Keratinocyte (primary cell): ENCODE measurements at regions not wholly inside any gene's neighbourhood (a gene's known extent, or its start where the extent isn't known, plus 50 kb on each side); places are given as distances from the start of the nearest gene placed in this dataset.

Experiments used
- DNase-seq: peaks from one replicate; pipeline ENCODE4 v3.0.0-alpha.2; 2011; ENCODE audit warnings: low read depth, missing footprints, low spot score
- FAIRE-seq: peaks from 2 replicates; lab custom pipeline; 2011; peaks lifted over from hg19 to GRCh38; lab: Jason Lieb, UNC
- H2AFZ ChIP-seq: 2 replicates; pipeline ENCODE4 v1.6.0; 2012; ENCODE audit warnings: low read length, control low read depth, inconsistent platforms; ENCODE audit not compliant: control insufficient read depth
- H3K27ac ChIP-seq: 2 replicates; pipeline ENCODE4 v1.5.1; 2011; ENCODE audit warnings: low read length; ENCODE audit not compliant: control insufficient read depth, insufficient read depth
- H3K27me3 ChIP-seq: 3 replicates; pipeline ENCODE4 v1.6.0; 2011; ENCODE audit warnings: low read length; ENCODE audit not compliant: control insufficient read depth, insufficient read depth; ENCODE audit errors: extremely low read depth
- H3K36me3 ChIP-seq, 2 experiments: 2 replicates in 1 of 2; 3 replicates in 1 of 2; pipeline ENCODE4 v1.5.1; 2011; ENCODE audit warnings: low read length in 2 of 2, mild to moderate bottlenecking in 1 of 2; ENCODE audit not compliant: control insufficient read depth in 2 of 2, insufficient read depth in 2 of 2; ENCODE audit errors: extremely low read depth in 1 of 2
- H3K4me1 ChIP-seq: 3 replicates; pipeline ENCODE4 v1.5.1; 2011; ENCODE audit warnings: low read length; ENCODE audit not compliant: control insufficient read depth, insufficient read depth; ENCODE audit errors: extremely low read depth
- H3K4me2 ChIP-seq: 3 replicates; pipeline ENCODE4 v1.6.0; 2011; ENCODE audit warnings: low read depth, low read length; ENCODE audit not compliant: control insufficient read depth, insufficient read depth; ENCODE audit errors: extremely low read depth
- H3K4me3 ChIP-seq, 3 experiments: fragments of 200-600 bp in 1 of 3; sonication (generic) in 1 of 3; 2 replicates in 2 of 3; 3 replicates in 1 of 3; pipeline ENCODE4 v1.5.1; 2011 to 2016; ENCODE audit warnings: low read length in 3 of 3, mild to moderate bottlenecking in 3 of 3, control low read depth in 2 of 3, inconsistent platforms in 1 of 3, low read depth in 1 of 3, mixed read lengths in 1 of 3, mixed run types in 1 of 3, moderate library complexity in 1 of 3; ENCODE audit not compliant: control insufficient read depth in 2 of 3, insufficient read depth in 2 of 3; ENCODE audit errors: extremely low read depth in 1 of 3
- H3K79me2 ChIP-seq: 2 replicates; pipeline ENCODE4 v1.6.0; 2012; ENCODE audit warnings: low read length; ENCODE audit not compliant: control insufficient read depth, insufficient read depth
- H3K9ac ChIP-seq: 3 replicates; pipeline ENCODE4 v1.6.0; 2011; ENCODE audit warnings: low read length; ENCODE audit not compliant: control insufficient read depth, insufficient read depth; ENCODE audit errors: extremely low read depth
- H3K9me1 ChIP-seq: 3 replicates; pipeline ENCODE4 v1.6.0; 2011; ENCODE audit warnings: low read length; ENCODE audit not compliant: control insufficient read depth, insufficient read depth; ENCODE audit errors: extremely low read depth
- H3K9me3 ChIP-seq: 2 replicates; pipeline ENCODE4 v1.5.1; 2012; ENCODE audit warnings: low read depth, low read length; ENCODE audit not compliant: control insufficient read depth
- H4K20me1 ChIP-seq: 3 replicates; pipeline ENCODE4 v1.6.0; 2011; ENCODE audit warnings: low read length; ENCODE audit not compliant: control insufficient read depth, insufficient read depth; ENCODE audit errors: extremely low read depth
- CTCF ChIP-seq, 3 experiments: IDR thresholded peaks in 1 of 3; conservative IDR thresholded peaks in 1 of 3; optimal IDR thresholded peaks in 1 of 3; 2 replicates in 2 of 3; 3 replicates in 1 of 3; pipeline versions ENCODE3 to v1.5.1; 2011; ENCODE audit warnings: low read length in 3 of 3, mild to moderate bottlenecking in 3 of 3, moderate library complexity in 2 of 3, control low read depth in 1 of 3, inconsistent platforms in 1 of 3; ENCODE audit not compliant: insufficient read depth in 2 of 3; ENCODE audit errors: extremely low read depth in 1 of 3
- EZH2 ChIP-seq: IDR thresholded peaks from one replicate; pipeline ENCODE4 v1.6.1; 2012; ENCODE audit warnings: inconsistent platforms, mild to moderate bottlenecking, low read length, moderate library complexity
- dilution Hi-C: fragments of 300-500 bp; cut with MboI; formaldehyde crosslinking; loops from one replicate; pipeline ENCODE4 v1.7.0; 2020; ENCODE audit warnings: low sequenced_read_pairs; ENCODE audit not compliant: extremely low pct_ligation_motif_present

DNA sequence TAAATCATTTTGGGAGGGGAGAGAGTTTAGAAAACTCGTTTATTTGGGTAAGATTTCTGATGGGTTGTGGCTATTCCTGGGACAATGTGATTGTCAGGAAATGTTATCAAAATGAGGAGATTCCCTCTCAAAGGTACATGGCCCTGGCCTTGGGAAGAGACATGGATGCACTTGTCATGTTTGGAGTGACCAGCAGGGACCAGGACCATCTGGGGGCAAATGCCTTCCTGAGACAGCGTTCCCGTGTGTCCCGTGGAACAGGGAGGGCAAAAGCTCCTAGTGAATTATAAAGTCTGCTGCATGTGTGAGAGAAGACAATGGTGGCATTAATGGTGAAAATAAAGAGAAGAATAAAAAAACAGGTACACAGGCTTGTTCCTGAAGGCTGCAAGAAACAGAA, 317.3 kb downstream of the ZNF536 start:
- FAIRE-seq (no peak), DNase-seq (no peak)
- dilution Hi-C loops = no loop called here
- H3K27me3 ChIP-seq = peaks cover 18% of the 10 kb centered on the region
- no peaks in the 10 kb centered on the region for H3K9me1 ChIP-seq
- no peaks in the 10 kb centered on the region for H4K20me1 ChIP-seq
- H3K9me3 ChIP-seq = no peaks in the 10 kb centered on the region
- H3K27ac ChIP-seq = no peak overlapping the region
- H3K4me1 ChIP-seq = no peaks in the 10 kb centered on the region
- no peaks in the 10 kb centered on the region for H3K36me3 ChIP-seq
- TF ChIP-seq EZH2 = no peak
- TF ChIP-seq CTCF (optimal IDR thresholded peaks at IDR 0.05 in 1 of 3, IDR thresholded peaks at IDR 0.05 in 1 of 3, conservative IDR thresholded peaks at IDR 0.05 in 1 of 3; ENCODE audit: extremely low read depth in 1 of 3, insufficient read depth in 2 of 3, low read length in 3 of 3) = no peak
- H3K4me2 ChIP-seq = no peak overlapping the region
- H3K9ac ChIP-seq = no peak overlapping the region
- no peak overlapping the region for H2AFZ ChIP-seq
- H3K4me3 ChIP-seq = no peak overlapping the region
- no peaks in the 10 kb centered on the region for H3K79me2 ChIP-seq

GRCh38 chr19:30688696-30689095, 316.5 kb downstream of the ZNF536 start:
- Histone ChIP-seq H2AFZ (no peak overlapping the region), H3K9ac (no peak overlapping the region), H3K79me2 (no peaks in the 10 kb centered on the region), H3K27me3 (peaks cover 18% of the 10 kb centered on the region), H3K27ac (no peak overlapping the region), H3K4me2 (no peak overlapping the region), H3K4me1 (no peaks in the 10 kb centered on the region), H3K9me3 (no peaks in the 10 kb centered on the region), H3K36me3 (no peaks in the 10 kb centered on the region), H4K20me1 (no peaks in the 10 kb centered on the region), H3K4me3 (no peak overlapping the region), H3K9me1 (no peaks in the 10 kb centered on the region)
- no peak for FAIRE-seq
- DNase-seq = no peak
- dilution Hi-C loops = no loop called here
- TF ChIP-seq EZH2 = no peak
- no peak for TF ChIP-seq CTCF (optimal IDR thresholded peaks at IDR 0.05 in 1 of 3, IDR thresholded peaks at IDR 0.05 in 1 of 3, conservative IDR thresholded peaks at IDR 0.05 in 1 of 3; ENCODE audit: extremely low read depth in 1 of 3, insufficient read depth in 2 of 3, low read length in 3 of 3)
